Testis (tissue), 2 donors: ENCODE measurements at regions not wholly inside any gene's neighbourhood (a gene's known extent, or its start where the extent isn't known, plus 50 kb on each side); places are given as distances from the start of the nearest gene placed in this dataset.

ENCODE experiments used
- POLR2A ChIP-seq: fragments of 450-650 bp; IDR thresholded peaks from one replicate; pipeline ENCODE4 v1.6.1; 2017; ENCODE audit warnings: antibody characterized with exemption, mild to moderate bottlenecking, moderate library complexity
- TF ChIP-seq, protein P1 (sequence below), 3 experiments: fragments of 450-650 bp in 2 of 3; fragments of 200-600 bp in 1 of 3; sonication (generic) in 1 of 3; IDR thresholded peaks; one replicate each; pipeline ENCODE4 v1.5.1; 2016 to 2019; ENCODE audit warnings: antibody characterized with exemption in 3 of 3, mild to moderate bottlenecking in 2 of 3, moderate library complexity in 1 of 3

DNA sequence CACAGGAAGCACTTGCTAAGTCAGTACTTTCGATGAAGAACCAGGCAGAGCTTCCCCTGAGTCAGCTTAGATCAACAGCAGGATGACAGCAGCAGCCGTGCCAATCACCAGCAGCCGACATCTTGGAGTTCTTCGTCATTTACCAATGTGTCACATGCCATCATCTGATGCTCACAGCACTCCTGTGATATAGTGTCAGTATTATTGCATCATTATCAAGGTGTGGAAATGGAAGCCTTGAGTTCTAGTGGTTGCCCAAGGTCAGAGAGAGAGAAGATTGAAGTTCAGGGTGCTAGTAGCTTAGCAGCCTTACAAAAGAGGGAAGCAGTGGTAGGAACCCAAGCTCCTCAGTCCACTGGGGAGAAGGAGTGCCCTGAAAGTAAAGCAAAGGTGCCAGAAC, 331.5 kb downstream of the ZNF536 start:
- TF ChIP-seq POLR2A, result no peak
- TF ChIP-seq, protein P1, sequence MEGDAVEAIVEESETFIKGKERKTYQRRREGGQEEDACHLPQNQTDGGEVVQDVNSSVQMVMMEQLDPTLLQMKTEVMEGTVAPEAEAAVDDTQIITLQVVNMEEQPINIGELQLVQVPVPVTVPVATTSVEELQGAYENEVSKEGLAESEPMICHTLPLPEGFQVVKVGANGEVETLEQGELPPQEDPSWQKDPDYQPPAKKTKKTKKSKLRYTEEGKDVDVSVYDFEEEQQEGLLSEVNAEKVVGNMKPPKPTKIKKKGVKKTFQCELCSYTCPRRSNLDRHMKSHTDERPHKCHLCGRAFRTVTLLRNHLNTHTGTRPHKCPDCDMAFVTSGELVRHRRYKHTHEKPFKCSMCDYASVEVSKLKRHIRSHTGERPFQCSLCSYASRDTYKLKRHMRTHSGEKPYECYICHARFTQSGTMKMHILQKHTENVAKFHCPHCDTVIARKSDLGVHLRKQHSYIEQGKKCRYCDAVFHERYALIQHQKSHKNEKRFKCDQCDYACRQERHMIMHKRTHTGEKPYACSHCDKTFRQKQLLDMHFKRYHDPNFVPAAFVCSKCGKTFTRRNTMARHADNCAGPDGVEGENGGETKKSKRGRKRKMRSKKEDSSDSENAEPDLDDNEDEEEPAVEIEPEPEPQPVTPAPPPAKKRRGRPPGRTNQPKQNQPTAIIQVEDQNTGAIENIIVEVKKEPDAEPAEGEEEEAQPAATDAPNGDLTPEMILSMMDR (IDR thresholded peaks at IDR 0.05), result no peak
